IPS-NIHi7 (cell line): ENCODE measurements at regions not wholly inside any gene's neighbourhood (a gene's known extent, or its start where the extent isn't known, plus 50 kb on each side); places are given as distances from the start of the nearest gene placed in this dataset.

ENCODE experiments used
- DNase-seq: peaks from one replicate; pipeline ENCODE4 v3.0.0; 2012; ENCODE audit warnings: mixed read lengths; ENCODE audit errors: extremely low spot score

GRCh38 chr11:109350091-109350490 lies 71.9 kb upstream of the C11orf87 start:
- no peak for DNase-seq

- DNase-seq, result no peak
These were observed 59.9 kb upstream of the C11orf87 start for GRCh38 chr11:109362059-109362458.

GRCh38 chr11:109363682-109364081 lies 58.3 kb upstream of the C11orf87 start:
- no peak for DNase-seq

DNA sequence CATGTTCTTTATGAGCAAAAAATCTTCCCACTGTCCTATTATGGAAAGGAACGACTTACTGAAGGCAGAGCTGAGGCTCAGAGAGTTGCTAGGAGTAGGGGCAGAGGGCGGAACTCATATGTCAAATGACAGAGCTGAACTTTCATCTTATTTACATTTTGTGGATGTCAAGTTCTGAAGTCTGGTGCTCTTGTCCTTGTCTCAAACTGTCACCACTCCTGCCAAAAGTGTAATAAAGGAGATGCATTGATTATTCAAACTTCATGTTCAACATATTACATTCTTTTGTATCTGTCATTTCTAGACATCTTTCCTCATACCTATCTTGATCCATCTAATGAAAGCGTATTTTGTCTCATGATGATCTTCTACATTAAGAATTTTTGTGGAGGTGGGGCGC lies 57.1 kb upstream of the C11orf87 start:
- DNase-seq, result no peak

DNA sequence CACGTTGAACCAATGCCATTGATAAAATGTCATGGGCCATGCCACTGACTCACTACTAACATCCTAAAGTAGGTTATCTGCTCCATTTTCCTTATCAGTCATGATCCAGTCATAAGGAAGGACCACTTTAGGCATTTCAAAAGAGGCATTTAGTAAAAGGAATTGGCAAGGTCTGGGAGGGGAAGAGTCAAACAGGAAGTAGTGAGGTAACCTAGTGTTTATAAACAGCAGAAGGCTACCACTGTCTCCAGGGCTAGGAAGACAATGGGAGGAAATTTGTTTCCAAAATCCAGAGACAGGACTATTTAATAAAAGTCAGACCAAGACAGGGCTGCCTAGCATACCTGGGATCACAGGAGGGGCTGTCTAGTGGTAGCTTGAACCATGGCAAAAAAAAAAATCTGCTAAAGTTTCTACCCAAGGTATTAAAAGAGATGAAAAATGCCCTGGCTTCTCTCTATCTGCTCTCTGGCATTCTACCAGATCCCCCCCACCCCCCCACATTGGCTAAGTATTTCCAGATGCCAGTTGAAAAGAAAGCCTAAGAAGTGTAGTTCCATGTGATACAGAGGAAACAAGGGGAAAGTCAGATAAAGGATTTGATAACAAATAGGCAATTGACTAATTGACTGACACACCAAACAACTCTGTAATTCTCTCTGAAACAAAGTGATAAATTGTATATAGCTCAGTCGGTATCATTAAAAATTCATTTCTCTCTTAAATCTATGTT lies 50.4 kb upstream of the C11orf87 start:
- DNase-seq, result no peak
